K562 (cell line): ENCODE measurements at regions not wholly inside any gene's neighbourhood (a gene's known extent, or its start where the extent isn't known, plus 50 kb on each side); places are given as distances from the start of the nearest gene placed in this dataset.

ENCODE experiments used
- ADNP ChIP-seq: fragments of 200-800 bp; sonication (Bioruptor generic); IDR thresholded peaks from 2 replicates; pipeline ENCODE4 v1.6.1; 2016; ENCODE audit warnings: missing genetic modification characterization, missing compliant biosample characterization
- ARID1B ChIP-seq: fragments of 450-650 bp; IDR thresholded peaks from 2 replicates; pipeline ENCODE4 v1.6.1; 2016; ENCODE audit warnings: antibody characterized with exemption, mild to moderate bottlenecking, inconsistent platforms
- ATF3 ChIP-seq, 2 experiments: fragments of 450-650 bp in 1 of 2; sonication (generic) in 1 of 2; formaldehyde crosslinking in 1 of 2; IDR thresholded peaks in 1 of 2; conservative IDR thresholded peaks in 1 of 2; 2 replicates each; pipeline versions ENCODE4 v1.6.1 to v1.8.1; 2016 to 2023; ENCODE audit warnings: mild to moderate bottlenecking in 2 of 2, moderate library complexity in 2 of 2, inconsistent platforms in 1 of 2, missing genetic modification reagents in 1 of 2
- BACH1 ChIP-seq: fragments of 200-800 bp; sonication (Bioruptor generic); IDR thresholded peaks from 2 replicates; pipeline ENCODE4 v1.6.1; 2016; ENCODE audit warnings: missing genetic modification characterization, missing compliant biosample characterization
- BRF2 ChIP-seq: IDR thresholded peaks from 3 replicates; pipeline ENCODE4 v1.6.1; 2011; ENCODE audit warnings: borderline replicate concordance, mild to moderate bottlenecking; ENCODE audit not compliant: insufficient read length, insufficient read depth
- CHD1 ChIP-seq: fragments of 200-600 bp; sonication (generic); IDR thresholded peaks from one replicate; pipeline ENCODE4 v1.6.1; 2012; ENCODE audit warnings: mild to moderate bottlenecking, moderate library complexity, low read length, inconsistent platforms
- E2F1 ChIP-seq: sonication (generic); formaldehyde crosslinking; IDR thresholded peaks from 2 replicates; pipeline ENCODE4 v1.8.1; 2023; ENCODE audit warnings: mild to moderate bottlenecking, missing genetic modification reagents, moderate library complexity
- GABPA ChIP-seq: fragments of 200-800 bp; sonication (Bioruptor generic); conservative IDR thresholded peaks from 2 replicates; pipeline ENCODE4 v1.6.1; 2016; ENCODE audit warnings: low read depth, missing genetic modification characterization, missing compliant biosample characterization
- HCFC1 ChIP-seq: IDR thresholded peaks from 2 replicates; pipeline ENCODE4 v1.6.1; 2012; ENCODE audit warnings: low read depth, low read length, improper control_type of control experiment
- ILK ChIP-seq: fragments of 450-650 bp; IDR thresholded peaks from 2 replicates; pipeline ENCODE4 v1.6.1; 2016; ENCODE audit warnings: missing genetic modification characterization, low read depth, mild to moderate bottlenecking, missing compliant biosample characterization, moderate library complexity, borderline replicate concordance
- IRF2 ChIP-seq: sonication (generic); formaldehyde crosslinking; IDR thresholded peaks from 2 replicates; pipeline ENCODE4 v1.8.1; 2022; ENCODE audit warnings: mild to moderate bottlenecking, missing genetic modification reagents
- JUNB ChIP-seq: fragments of 450-650 bp; formaldehyde crosslinking; conservative IDR thresholded peaks from 2 replicates; pipeline ENCODE4 v1.4.0; 2020; ENCODE audit warnings: mild to moderate bottlenecking
- JUND ChIP-seq, 2 experiments: IDR thresholded peaks; 2 replicates in 1 of 2; 3 replicates in 1 of 2; pipeline ENCODE4 v1.6.1; 2011; ENCODE audit warnings: borderline replicate concordance in 2 of 2, low read depth in 2 of 2, low read length in 2 of 2, improper control_type of control experiment in 1 of 2, missing biosample characterization in 1 of 2, missing genetic modification characterization in 1 of 2, missing genetic modification reagents in 1 of 2
- NCOR1 ChIP-seq: fragments of 450-650 bp; IDR thresholded peaks from 2 replicates; pipeline ENCODE4 v1.6.1; 2016; ENCODE audit warnings: mild to moderate bottlenecking, moderate library complexity
- PREB ChIP-seq: sonication (generic); formaldehyde crosslinking; IDR thresholded peaks from 2 replicates; pipeline ENCODE4 v1.8.1; 2023; ENCODE audit warnings: mild to moderate bottlenecking, missing genetic modification reagents
- RBM15 ChIP-seq: fragments of 200-400 bp; formaldehyde crosslinking; IDR thresholded peaks from 2 replicates; pipeline ENCODE4 v1.6.1; 2018; ENCODE audit warnings: mild to moderate bottlenecking, low read length, moderate library complexity; ENCODE audit not compliant: insufficient read depth
- RFX1 ChIP-seq: fragments of 450-650 bp; IDR thresholded peaks from 2 replicates; pipeline ENCODE4 v1.6.1; 2016; ENCODE audit warnings: mild to moderate bottlenecking, moderate library complexity
- SMARCA5 ChIP-seq: fragments of 450-650 bp; IDR thresholded peaks from 2 replicates; pipeline ENCODE4 v1.6.1; 2016
- TGIF2 ChIP-seq: sonication (generic); formaldehyde crosslinking; IDR thresholded peaks from 2 replicates; pipeline ENCODE4 v1.8.1; 2022; ENCODE audit warnings: mild to moderate bottlenecking, missing genetic modification reagents, moderate library complexity
- ZNF165 ChIP-seq: fragments of 250-450 bp; sonication (Bioruptor Pico); IDR thresholded peaks from 2 replicates; pipeline ENCODE4 v1.4.0; 2020; ENCODE audit warnings: borderline replicate concordance
- ZNF699 ChIP-seq: fragments of 250-450 bp; sonication (Bioruptor Pico); IDR thresholded peaks from 2 replicates; pipeline ENCODE4 v1.8.0; 2021; ENCODE audit warnings: mild to moderate bottlenecking, moderate library complexity; ENCODE audit not compliant: insufficient replicate concordance

- TF ChIP-seq BACH1, result no peak
- TF ChIP-seq NCOR1, result no peak
- peak; percentile 38 for TF ChIP-seq ARID1B
- peak; percentile 17; the same call in 1 of the 2 replicates for TF ChIP-seq GABPA (tag)
- TF ChIP-seq E2F1 (CRISPR knock-in tag), result peak; percentile 89
- no peak for TF ChIP-seq CHD1
- no peak for TF ChIP-seq IRF2 (CRISPR knock-in tag)
- no peak for TF ChIP-seq BRF2
- TF ChIP-seq ATF3 (IDR thresholded peaks at IDR 0.05), result no peak
- TF ChIP-seq ATF3 (CRISPR knock-in tag; conservative IDR thresholded peaks at IDR 0.05), result peak; percentile 90
- TF ChIP-seq JUND (IDR thresholded peaks at IDR 0.05; ENCODE audit: borderline replicate concordance, low read depth, low read length), result peak; percentile 64
- no peak; the same call in 2 of the 3 replicates for TF ChIP-seq JUND (tag; IDR thresholded peaks at IDR 0.05; ENCODE audit: borderline replicate concordance, low read depth, low read length)
- peak; percentile 67 for TF ChIP-seq HCFC1
- TF ChIP-seq PREB (CRISPR knock-in tag), result peak; percentile 84; the same call in 1 of the 2 replicates
- no peak for TF ChIP-seq ILK (tag)
- TF ChIP-seq SMARCA5, result peak; percentile 100
- TF ChIP-seq ZNF699, result no peak
- TF ChIP-seq RBM15, result no peak
- TF ChIP-seq ADNP (tag), result peak; percentile 99
- TF ChIP-seq TGIF2 (CRISPR knock-in tag), result no peak
- TF ChIP-seq JUNB (CRISPR knock-in tag), result no peak
- no peak for TF ChIP-seq RFX1
- TF ChIP-seq ZNF165, result no peak
These were observed 192.4 kb upstream of the GSE1 start (continued) for GRCh38 chr16:85420501-85421337.
